GM12874 (cell line): ENCODE measurements at regions not wholly inside any gene's neighbourhood (a gene's known extent, or its start where the extent isn't known, plus 50 kb on each side); places are given as distances from the start of the nearest gene placed in this dataset.

Source experiments
- CTCF ChIP-seq: IDR thresholded peaks from 2 replicates; pipeline ENCODE4 v1.5.1; 2011; ENCODE audit warnings: low read depth, mild to moderate bottlenecking, control low read depth, low read length, moderate library complexity; ENCODE audit not compliant: insufficient read depth

GRCh38 chr1:108072212-108072611, 107.2 kb upstream of the VAV3 start:
- TF ChIP-seq CTCF, result no peak

- no peak for TF ChIP-seq CTCF
These were observed 106.6 kb upstream of the VAV3 start for GRCh38 chr1:108071601-108072000.

GRCh38 chr1:108070662-108071061, 105.7 kb upstream of the VAV3 start:
- no peak for TF ChIP-seq CTCF

- TF ChIP-seq CTCF, result no peak
These were observed 103.0 kb upstream of the VAV3 start for GRCh38 chr1:108067884-108068540.

GRCh38 chr1:108066808-108067207, 101.8 kb upstream of the VAV3 start:
- no peak for TF ChIP-seq CTCF

GRCh38 chr1:108064255-108064654, 99.3 kb upstream of the VAV3 start:
- TF ChIP-seq CTCF, result no peak

GRCh38 chr1:108063703-108064102, 98.7 kb upstream of the VAV3 start:
- TF ChIP-seq CTCF, result no peak
